Mesenteric fat pad (tissue), 1 donor: ENCODE measurements at regions not wholly inside any gene's neighbourhood (a gene's known extent, or its start where the extent isn't known, plus 50 kb on each side); places are given as distances from the start of the nearest gene placed in this dataset.

ENCODE experiments used
- DNase-seq: peaks from one replicate; pipeline ENCODE4 v3.0.0-alpha.2; 2020; ENCODE audit warnings: low spot score
- donor health status: DM: yes; HTN: yes; CAD: no.

DNA sequence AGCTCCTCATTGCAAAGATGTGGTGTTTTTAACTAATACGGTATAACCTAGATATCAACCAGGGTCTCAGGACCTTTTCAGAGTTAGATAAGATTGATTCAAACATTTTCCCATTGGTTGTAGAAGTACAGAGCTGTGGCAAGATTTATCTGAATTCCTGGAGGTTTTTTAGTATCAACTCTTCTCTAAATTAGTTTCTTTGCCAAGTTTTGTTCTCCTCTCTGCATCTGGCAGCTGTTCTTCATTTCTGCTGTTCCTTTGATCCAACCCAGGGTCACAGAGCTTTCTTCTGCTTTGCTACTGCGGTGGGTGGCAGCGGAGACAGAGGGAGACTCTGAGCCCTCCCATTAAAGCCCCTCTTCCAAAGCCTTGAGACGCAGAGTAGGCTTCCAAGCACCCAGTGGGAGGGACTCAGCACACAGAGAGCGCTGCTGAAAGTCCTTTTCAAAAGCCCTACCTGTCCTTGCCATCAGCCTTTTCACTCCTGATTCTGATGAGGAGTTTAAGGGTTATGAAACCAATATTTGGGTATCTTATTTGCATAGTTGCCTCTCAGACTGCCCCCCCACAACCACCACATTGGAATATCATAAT lies 146.3 kb upstream of the EEPD1 start:
- DNase-seq, result no peak

DNA sequence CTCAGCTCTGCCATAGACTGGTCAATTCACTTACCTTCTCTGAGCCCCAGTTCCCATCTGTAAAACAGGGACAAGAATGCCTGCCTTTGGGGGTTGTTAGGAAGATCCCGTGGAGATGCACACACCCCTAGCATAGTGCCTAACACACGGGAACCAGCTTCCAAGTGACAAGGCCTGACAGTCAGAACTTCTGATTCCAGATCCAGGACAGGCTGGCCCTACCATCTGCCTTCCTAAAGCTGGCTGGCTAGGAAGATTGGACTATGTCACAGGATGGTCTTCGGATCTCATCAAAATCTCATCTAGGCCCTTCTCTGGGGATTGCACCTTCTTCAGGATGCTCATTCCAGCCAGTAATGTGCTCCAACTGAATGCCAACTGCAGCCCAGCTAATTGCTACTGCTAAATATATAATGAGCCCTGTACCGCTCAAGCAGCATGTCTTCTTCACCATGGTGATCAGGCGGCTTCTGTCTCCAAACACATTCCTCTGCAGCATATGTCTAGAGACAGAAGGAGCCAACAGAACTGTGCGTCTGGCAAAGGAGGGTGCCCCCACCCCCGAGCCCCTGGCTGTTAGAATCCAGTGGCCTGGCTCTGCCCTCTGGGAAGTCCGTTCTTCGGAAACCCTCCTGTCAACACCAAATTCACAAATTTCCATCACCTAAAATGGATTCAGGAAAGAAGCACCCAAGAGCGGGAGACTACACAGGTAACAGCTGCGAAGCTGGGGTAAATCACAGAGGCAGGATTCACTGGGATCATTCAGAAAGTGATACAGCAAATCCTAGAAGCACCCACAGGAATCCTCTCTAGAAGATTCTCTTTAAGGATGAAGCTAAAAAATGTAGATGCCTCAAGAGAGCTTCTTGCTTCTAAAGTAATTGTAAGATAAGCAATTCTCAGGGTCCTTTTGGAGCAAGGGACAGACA lies 142.1 kb upstream of the EEPD1 start:
- DNase-seq, result no peak

DNA sequence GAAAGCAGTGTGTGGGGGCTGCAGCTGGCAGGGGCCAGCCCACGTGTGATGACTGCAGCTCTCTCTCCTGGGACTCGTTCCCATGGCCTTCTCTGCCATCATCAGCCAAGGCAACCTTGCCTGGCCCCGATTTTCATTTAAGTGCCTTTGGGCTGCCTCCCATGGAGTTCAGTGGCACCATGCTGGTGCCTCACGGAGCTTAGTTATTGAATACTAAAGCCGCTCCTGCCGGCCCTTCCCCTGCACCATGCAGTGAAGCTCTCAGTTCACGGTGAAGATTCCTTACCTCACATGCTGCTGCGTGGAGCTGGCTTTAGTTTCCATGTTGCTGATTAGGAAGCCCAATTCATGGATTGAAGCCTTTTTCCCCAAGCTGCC lies 141.5 kb upstream of the EEPD1 start:
- no peak for DNase-seq

DNA sequence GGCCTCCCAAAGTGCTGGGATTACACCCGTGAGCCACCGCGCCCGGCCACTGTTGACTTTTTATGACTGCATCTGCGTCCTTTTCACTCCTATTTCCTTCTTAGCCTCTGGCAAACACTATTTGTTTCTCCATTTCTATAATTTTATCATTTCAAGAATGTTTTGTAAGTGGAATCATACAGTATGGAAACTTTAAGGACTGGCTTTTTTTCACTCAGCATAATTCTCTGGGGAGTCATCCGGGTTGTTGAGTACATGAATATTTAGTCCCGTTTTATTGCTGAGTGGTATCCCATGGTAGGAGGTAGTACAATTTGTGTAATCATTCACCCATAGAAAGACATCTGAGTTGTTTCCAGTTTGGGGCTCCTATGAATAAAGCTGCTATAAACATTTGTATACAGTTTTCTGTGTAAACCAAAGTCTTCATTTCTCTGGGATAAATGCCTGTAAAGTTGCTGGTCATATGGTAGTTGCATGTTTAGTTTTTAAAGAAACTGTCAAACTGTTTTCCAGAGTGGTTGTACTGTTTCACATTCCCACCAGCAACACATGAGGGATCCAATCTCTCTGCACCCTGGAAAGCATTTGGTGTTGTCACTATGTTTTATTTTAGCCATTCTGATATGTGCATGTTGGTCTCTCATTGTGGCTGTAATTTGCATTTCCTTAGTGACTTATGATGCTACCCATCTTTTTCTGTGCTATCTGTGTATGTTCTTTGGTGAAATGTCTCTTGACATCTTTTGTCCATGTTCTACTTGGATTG lies 139.6 kb upstream of the EEPD1 start:
- DNase-seq, result no peak

DNA sequence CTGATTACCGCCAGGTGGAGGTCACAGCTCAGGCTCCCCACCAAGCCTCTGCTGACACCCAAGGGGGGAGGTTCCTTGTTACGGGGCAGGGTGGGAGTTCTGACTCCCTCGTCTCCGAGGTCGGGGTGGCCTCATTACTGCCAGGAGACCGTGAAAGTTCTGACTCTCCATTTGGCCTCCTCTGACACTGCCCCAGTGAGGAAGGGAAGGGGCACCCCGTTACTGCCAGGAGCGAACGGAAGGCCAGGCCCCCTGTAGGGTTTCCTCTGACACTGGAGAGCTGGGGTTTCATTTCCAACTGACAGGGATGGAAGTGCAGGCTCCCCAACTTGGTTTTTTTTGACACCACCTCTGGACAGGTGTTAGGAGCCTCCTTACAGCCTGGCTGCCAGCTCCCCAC lies 138.1 kb upstream of the EEPD1 start:
- DNase-seq, result no peak

DNA sequence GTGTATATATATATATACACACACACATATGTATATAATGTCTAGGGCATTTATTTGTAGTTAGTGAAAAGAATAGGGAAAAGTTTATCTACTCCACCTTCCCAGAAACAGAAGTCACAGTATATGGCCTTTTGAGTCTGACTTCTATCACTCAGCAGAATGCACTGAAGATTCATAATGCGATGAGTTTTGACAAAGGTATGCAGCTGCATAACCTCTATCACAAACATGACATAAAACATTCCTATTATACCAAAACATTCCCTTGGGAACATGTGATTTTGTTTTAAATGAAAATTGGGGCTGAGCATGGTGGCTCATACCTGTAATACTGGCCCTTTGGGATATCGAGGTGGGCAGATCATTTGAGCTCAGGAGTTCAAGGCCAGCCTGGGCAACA lies 137.3 kb upstream of the EEPD1 start:
- no peak for DNase-seq

DNA sequence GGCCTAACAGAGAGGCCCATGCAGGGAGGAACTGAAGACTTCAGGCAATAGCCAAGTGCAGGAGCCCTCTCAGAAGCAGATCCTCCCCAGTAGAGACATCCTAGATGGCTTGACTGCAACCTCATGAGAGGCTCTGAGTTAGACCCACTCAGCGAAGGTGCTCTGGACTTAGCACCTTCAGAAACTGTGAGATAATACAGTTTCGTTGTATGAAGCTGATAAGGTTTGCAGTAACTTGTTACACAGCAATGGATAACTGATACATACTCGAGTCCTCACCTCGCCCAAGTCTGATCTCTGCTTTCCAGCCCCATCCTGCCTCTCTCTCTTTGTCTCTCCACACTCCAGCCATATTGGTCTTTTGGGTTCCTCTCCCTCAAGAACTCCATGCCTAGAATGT lies 136.4 kb upstream of the EEPD1 start:
- no peak for DNase-seq

DNA sequence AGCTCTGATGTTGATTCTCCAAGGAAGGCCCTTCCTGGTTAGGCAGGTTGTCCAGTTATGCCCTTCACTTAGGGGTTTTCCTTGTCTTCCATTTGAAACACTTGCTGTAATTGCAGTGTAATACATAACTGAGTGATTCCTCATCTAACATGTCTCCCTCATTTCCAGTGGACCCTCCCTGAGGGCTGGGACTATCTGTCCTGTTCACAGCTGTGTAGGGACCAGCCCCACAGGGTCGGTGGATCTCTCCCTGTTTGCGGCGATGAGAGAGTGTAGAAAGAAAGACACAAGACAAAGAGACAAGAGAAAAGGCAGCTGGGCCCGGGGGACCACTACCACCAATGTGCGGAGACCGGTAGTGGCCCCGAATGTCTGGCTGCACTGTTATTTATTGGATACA lies 135.9 kb upstream of the EEPD1 start:
- no peak for DNase-seq

DNA sequence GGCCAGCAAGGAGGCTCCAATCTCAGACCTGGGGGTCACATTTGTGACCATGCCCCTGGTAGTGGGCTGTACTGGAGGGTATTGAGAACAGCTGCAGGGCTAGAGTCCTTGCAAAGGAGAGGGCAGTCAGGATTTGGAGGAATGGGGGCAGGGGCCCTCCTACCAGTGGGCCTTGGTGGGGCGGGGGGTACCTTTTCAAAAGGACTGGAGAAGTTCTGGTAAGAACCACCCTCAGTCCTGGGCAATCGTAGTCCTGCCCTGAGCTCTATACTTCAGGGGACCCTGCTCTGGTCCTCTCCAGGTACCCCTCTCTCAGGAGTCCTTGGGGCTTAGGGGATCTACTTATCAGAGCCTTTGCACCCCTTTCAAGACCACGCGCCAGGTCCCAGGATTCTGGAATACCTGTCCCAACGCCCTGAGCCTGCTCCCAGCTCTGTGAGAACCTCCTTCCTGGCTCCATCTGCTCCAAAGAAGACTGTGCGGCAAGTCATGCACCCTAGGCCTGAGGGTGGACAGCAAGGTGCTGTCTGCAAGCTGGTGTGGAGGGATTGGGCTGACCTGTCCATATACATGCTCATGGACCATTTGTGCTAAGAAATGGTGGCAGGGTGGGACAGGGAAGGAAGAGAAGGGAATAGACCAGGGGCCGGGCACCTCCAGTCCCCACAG lies 134.1 kb upstream of the EEPD1 start:
- no peak for DNase-seq

DNA sequence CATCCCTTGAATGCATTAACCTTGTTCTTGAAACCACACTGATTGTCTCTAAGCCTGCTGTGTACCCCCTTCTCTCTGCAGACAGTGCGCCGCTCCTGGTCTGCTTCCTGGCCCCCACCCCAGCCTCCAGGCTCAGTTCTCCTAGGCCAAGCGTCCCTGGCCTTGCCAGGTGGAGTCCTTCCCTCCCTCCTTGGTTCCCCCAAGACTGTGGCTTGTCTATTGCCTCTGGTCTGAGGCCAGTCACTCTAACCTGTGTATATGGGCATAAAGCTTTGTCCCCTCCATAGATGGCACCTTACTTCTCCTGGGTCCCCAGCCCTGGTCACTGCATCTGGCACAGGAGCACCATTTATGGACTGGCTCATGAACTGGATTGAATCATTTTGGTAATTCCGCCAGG lies 133.5 kb upstream of the EEPD1 start:
- no peak for DNase-seq

DNA sequence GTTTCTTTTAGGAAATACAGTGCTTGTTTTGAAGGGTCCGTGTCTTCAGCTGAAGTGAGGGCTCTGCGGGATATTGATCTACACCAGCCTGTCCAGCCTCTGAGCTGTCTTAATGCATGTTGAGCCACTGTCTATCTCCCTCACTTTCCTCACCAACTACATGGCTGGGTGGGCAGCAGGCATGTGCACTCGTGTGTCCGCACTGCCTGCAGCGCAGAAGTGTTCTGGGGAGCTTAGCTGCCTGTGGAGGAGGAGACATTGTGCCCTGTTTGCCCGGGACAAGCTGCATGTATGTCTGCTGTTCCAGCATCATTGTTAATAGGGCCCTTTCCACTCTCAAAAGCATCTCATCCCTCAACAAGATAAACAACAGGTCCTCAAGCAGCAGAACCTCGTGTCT lies 133.1 kb upstream of the EEPD1 start:
- DNase-seq, result no peak

DNA sequence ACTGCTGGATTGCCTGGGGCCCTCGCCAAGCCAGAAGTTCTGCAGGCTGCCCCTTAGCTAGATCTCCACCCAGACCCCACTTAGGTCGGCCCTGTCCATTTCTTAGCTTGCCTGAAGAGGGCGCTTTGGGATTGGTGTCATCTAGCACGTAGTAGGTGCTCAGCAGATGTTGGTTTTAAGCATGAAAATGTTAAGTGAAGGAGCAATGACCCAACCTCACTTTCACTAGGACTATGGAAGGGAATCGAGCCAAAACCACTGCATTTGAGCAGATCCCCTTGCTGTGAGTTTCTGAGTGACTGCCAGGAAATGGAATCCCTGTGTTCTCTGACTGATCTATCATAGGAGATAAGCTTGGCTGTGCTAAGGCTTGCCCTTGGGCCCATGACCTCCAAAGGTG lies 131.7 kb upstream of the EEPD1 start:
- DNase-seq, result no peak

DNA sequence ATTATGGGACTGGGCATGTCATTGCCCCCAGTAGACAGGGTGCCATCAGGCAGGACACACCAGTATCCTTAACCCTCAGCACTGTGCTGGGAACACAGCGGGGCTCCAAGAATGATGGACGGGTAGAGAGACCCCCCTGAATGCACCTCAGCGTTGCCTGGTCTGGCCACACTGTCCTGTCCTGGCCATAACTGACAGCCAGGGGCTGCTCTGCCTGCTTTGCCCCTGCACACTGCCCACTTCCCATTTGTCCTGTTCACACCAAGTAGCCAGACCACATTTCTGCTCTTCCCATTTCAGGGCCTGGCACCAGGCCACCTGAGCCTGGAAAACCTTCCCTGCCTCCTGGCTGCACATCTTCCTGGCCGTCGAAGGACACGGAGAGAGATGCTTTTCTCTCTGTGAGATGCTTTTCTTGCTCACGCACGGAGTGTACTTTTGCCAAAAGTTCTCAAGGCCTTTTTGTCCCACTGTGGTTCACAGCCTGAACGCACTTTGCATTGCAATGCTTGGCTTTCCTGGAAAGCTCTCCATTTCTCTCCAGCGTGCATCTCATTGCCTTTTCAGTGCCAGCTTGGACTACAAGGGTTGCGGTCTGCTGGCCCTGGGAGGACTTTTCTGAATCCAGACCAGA lies 131.0 kb upstream of the EEPD1 start:
- no peak for DNase-seq

DNA sequence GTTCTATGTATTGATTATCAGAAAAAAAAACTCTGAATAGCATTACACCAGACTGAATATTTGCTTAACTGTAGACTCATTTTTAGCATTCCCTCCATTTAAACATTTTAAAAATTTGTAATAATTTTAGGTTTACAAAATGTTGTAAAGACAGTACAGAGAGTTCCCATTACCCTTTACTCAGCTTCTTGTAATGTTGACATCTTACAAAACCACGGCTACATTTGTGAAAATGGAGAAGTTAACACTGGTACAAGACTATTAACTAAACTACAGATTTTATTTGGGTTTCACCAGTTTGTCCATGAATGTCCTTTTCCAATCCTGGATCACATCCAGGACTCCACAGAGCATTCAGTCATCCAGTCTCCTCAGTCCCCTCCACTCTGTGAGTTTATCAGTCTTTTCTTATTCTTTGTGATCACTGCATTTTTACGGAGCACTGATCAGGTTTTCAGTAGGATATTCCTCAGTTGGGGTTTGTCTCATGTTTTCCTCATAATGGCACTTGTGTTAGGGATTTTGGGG lies 130.0 kb upstream of the EEPD1 start:
- no peak for DNase-seq

DNA sequence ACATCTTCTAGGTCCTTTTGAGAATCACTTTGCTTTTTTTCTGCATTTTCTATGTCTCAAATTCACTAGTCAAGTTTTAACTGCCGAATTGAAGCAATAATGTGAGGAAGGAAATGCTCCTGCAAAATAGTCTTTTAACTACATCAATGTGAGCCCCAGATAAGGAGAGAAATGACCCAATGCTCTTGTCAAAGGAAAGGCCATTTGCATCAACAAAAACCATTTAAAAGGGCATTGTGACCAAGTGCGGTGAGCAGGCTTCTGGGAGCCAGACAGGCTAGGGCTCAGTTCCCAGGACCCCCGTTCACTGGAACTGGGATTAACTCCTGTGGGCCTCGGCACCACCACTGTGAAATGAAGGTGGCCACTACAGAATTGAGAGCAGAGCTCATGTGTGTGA lies 127.9 kb upstream of the EEPD1 start:
- DNase-seq, result no peak

DNA sequence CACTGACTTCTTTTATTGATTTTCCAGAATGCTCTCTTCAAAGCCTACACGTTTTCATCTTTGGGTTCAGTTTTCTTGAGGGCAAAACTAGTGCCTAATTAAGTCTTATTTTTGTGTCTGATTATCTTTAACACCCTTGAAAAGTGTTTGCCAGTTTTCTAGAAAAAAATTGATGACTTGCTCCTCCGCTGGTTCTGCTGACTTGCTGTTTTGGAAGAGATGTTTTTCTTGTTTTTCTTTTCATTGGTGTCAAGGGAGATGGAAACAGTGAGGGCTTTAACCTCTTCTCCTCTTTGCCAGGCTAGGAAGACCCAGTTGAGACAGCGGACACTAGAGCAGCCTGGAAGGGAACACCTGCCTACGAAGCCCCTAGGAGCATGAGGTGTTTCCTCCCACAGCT lies 123.7 kb upstream of the EEPD1 start:
- DNase-seq, result no peak

DNA sequence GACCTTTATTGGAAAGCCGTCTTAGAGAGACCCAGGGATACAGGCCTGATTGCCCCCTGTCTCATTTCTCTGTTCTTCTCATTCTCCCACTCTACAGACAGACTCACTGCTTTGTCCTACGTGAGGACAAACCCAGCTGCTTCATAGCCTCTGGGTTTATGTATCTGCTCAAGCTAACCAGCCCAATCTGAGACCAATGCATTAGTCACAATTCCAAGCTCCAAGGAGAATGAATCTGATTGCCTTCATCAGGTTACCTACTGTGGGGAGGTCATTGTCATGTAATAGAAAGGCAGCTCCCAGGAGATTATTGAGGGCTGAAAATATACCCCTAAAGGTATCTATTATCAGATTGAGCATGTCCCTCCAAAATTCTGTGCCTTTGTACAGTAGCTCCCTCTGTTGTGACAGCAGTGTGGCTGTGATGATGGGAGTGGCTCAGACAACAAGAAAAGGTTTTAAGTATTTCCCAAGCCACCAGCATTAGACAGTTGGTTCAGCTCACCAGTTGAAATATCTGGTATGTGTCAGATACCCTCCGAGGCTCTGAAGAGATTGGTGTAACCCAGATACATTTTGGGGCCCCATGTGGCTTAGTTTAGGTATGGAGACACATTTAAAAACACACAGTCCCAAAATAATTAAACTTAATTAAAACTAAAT lies 123.1 kb upstream of the EEPD1 start:
- no peak for DNase-seq

DNA sequence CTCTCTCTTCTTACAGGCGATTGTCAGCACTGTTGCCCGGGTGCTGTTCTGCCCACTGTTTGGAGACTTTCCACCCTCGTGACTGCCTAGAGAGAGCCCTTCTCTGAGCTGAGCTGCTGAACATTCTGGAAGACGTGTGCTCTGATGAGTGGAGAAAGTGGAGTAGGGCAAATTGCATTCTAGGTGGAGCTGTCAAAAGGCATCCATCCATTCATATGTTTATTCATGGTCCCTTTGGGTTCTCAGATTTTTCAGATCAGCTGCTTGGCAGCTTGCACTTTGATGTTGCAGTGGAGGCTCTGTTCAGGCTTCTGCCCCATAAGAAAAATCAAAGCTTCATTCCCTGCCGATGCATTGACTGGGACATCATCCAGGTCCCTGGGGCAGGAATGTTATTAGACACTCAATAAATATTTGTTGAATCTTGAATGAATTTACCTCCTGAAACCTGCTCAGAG lies 120.7 kb upstream of the EEPD1 start:
- no peak for DNase-seq

DNA sequence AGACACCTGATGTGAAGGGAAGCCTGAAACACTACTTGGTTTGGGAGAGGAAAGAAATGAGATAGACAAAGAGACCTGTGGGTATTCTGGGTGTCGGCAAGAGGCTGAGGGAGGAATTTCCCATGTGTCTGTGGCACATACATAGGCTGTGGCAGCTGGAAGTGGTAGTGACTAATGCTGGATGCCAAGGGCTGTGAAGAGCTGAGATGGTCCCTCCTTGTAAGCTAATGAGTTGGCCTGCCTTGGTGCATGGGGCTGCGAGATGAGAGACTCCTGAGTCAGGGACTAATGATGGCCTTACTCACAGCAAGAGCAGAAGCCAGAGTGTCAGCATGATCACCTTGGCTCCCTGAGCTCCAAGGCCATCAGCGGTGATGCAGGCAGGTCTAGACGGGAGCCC lies 119.0 kb upstream of the EEPD1 start:
- no peak for DNase-seq

DNA sequence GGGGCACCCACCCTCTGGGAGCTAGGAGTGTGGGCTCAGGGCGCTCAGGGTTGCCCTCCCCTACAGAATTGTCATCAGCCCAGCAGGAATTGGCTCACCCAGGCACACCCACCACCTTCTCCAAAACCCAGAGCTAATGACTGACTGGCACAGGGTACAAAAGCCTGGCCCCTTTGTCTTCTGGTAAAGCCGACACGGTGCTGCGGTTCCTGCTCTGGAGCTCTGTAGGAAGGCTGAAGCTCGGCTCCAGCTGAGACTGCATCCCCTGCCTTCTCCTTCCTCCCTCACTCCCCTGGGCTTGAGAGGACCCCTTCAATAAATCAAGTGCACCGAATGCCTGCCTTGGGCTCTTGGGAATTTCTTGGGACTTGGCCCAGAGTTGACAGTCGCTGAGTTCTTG lies 117.9 kb upstream of the EEPD1 start:
- no peak for DNase-seq
